ENCODE measurements at regions not wholly inside any gene's neighbourhood (a gene's known extent, or its start where the extent isn't known, plus 50 kb on each side); places are given as distances from the start of the nearest gene placed in this dataset.
A peak's percentile ranks its signal among the peaks of the same experiment; 100 is the strongest.
"Not testable (repeated sequence)": the region's sequence is repeated elsewhere in the genome, so short reads cannot be mapped to it uniquely, and the experiment has no call there.

DNA sequence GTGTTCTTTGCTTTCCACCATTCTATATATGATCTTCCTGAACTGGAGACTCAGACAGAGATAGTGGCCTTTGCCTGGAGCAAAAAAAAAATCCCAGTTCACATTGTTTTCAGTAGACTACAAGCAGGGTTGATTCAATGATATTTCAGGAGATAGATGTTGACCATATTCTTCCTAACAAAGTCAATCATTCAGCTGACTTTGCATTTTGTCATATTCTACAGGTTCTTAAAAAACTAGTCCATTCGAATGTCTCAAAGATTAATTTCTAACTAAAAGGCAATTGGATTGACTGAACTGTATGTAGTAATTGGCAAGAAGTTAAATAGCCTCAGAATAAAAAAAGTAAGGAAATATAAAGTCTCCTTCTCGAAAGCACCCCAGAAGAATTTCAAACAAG, 479.5 kb downstream of the NKX6-1 start:
- no peak for DNase-seq (ENCODE audit: low read depth)

- DNase-seq (ENCODE audit: low read depth), result no peak
Measured at GRCh38 chr4:84003046-84003445, 467.1 kb downstream of the GPAT3 start.

DNA sequence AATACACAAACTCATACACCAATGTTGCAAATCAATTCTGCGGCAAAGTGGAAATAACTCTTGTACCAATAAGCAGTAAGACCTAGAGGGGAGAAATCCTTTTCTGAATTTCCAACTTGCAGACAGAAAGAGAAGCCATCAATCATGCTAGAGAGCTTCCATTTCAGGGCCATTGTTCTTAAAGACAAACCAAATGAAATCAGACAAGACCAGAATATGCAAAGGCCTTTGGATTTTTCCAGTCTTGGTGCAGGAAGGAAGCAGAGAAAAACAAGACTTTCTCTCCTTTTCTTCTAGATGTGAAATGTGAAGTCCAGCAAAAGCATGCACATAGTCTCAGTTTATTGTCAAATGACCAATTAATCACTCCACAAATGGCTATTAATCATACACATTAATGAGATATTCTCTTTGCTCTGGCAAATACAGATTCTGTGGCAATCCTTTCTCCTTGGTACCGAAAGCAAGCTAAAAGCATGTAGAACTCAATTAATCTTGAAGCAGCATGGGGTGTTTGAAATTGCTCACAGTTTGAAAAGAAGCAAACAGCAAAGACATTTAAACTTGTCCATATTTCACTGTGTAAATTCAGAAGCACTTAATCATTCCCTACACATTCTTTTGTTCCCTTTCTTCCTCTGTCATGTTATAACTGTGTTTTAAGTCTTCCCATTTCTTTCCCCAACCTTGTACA, 466.1 kb downstream of the GPAT3 start:
- DNase-seq (ENCODE audit: low read depth), result no peak

DNA sequence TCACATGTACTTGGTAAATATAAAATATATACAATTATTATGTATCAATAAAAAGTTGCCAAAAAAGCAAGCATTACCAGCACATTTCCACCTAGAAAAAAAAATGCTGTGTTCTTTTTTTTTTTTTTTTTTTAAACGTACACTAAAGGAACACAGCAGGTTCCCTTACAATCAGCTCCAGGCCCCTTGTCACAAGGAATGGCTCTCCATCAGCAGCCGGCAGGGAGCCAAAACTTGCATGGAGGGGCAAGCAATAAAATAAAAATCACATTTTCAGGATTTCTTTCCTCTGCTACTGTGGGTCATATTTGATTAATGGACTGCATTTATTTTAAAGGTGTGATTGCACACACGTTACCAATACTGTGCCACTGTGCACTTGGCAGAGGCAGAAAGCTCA, 460.3 kb downstream of the GPAT3 start:
- no peak for DNase-seq (ENCODE audit: low read depth)

- DNase-seq (ENCODE audit: low read depth), result peak; percentile 1
Measured at GRCh38 chr4:83993774-83994173, 457.9 kb downstream of the GPAT3 start.

- DNase-seq (ENCODE audit: low read depth), result no peak
Measured at GRCh38 chr4:83989835-83990234, 453.9 kb downstream of the GPAT3 start.

- no peak for DNase-seq (ENCODE audit: low read depth)
Measured at GRCh38 chr4:83981156-83981555, 445.2 kb downstream of the GPAT3 start.

DNA sequence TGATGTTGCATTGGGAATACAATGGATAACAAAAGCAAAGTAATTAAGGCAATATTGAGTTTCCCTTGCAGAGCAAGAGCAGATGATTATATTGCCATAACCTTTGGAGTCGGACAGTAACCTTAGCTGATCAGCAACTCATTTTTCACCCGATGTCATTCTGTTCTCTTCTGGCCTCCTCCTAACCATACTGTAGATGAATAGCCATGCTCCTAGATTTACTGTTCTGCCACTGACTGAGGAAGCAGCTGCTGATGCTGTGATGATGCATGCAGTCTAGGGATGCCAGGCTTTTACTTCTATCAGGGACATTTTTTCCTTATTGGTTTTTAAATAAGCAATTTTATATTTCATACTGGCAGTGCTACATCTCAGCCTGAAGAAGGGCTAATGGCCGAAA, 443.9 kb downstream of the GPAT3 start:
- no peak for DNase-seq (ENCODE audit: low read depth)

GRCh38 chr4:83974111-83974780, 438.3 kb downstream of the GPAT3 start:
- peak; percentile 12 for DNase-seq (ENCODE audit: low read depth)

DNA sequence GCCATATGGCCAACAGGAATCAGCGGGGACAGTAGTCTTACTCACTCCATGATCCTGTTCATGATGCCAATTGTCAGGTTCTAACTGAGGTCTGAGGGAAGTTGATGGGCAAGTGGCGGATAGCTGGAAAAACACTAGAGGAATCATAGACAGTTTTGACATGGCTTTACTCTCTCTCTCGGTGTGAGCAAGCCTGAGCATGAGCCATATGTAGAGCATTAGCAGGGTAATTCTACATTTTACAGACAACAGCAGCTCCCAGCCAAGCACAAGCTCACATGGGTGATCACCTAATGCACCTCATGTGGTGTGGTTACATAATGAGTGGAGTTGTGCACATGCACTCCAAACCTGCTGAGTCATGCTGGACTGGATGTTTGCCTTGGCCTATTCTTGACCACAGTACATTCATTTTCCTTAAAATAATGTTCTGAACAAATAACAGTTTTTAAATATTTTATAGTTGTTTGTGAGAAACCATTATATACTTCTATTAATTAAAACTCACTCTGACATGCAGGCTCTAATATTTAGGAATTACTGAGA, 429.2 kb downstream of the GPAT3 start:
- DNase-seq (ENCODE audit: low read depth), result no peak

- DNase-seq (ENCODE audit: low read depth), result no peak
Measured at GRCh38 chr4:83962492-83962891, 426.6 kb downstream of the GPAT3 start.

DNA sequence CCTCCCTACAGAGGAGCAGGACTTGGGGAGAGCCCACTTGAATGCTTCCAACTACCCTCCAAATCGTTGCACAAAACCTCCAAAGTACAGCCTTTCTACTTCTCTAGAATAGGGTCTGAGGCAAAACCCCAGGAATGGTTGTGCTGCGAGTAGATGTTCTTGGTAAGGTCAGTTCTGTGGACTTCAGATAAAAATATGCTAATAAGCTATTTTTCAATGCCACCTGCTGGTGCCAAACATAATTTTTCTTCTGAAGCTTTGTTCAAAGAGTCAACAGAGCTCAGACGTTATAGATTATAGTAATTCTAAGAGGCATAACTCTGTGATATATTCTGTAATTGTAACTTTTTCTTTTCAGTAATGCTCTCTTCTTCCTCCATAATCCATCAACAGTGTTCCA, 425.7 kb downstream of the GPAT3 start:
- DNase-seq (ENCODE audit: low read depth), result no peak

DNA sequence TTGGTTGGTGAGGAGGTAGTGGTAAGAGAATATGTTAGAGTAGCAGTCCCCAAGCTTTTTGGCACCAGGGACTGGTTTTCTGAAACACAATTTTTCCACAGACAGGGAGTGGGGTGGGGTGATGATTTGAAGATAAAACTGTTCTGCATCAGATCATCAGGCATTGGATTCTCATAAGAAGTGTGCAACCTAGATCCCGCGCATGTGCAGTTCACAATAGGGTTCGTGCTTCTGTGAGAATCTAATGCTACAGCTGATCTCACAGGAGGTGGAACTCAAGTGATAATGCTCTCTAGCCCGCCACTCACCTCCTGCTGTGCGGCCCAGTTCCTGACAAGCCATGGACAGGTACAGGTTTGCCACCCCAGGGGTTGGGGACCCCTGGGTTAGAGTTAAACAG, 423.3 kb downstream of the GPAT3 start:
- no peak for DNase-seq (ENCODE audit: low read depth)

GRCh38 chr4:83947830-83948193, 411.9 kb downstream of the GPAT3 start:
- no peak for DNase-seq (ENCODE audit: low read depth)

GRCh38 chr4:83947125-83947829, 411.4 kb downstream of the GPAT3 start:
- no peak for DNase-seq (ENCODE audit: low read depth)

DNA sequence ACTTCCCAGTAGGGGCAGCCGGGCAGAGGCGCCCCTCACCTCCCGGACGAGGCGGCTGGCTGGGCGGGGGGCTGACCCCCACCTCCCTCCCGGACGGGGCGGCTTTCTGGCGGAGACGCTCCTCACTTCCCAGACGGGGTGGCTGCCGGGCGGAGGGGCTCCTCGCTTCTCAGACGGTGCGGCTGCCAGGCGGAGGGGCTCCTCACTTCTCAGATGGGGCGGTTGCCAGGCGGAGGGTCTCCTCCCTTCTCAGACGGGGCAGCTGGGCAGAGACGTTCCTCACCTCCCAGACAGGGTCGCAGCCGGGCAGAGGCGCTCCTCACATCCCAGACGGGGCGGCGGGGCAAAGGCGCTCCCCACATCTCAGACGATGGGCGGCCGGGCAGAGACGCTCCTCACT, 407.8 kb downstream of the GPAT3 start:
- not testable (repeated sequence) for DNase-seq (ENCODE audit: low read depth)

GRCh38 chr4:83932750-83933391, 397.0 kb downstream of the GPAT3 start:
- DNase-seq (ENCODE audit: low read depth), result no peak

- DNase-seq (ENCODE audit: low read depth), result no peak
Measured at GRCh38 chr4:83931659-83932438, 395.9 kb downstream of the GPAT3 start.

DNA sequence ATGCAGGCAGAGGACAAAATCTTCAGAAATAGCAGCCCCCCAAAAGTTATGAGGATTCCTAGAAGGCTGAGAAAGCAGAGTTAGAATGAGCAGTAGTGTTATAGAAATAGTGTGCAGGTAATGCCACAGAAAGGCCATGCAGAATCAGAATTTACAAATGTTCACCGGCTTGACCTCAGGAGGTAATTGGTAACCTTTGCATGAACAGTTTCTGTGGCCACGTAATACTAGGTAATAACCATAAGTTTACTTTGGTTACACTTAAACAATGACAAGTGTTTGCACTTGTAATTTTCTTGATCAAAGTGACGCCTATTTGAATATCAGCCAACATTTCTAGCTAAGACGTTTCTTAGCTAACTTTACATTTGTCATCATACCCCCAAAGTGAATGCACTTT, 393.6 kb downstream of the GPAT3 start:
- no peak for DNase-seq (ENCODE audit: low read depth)

DNA sequence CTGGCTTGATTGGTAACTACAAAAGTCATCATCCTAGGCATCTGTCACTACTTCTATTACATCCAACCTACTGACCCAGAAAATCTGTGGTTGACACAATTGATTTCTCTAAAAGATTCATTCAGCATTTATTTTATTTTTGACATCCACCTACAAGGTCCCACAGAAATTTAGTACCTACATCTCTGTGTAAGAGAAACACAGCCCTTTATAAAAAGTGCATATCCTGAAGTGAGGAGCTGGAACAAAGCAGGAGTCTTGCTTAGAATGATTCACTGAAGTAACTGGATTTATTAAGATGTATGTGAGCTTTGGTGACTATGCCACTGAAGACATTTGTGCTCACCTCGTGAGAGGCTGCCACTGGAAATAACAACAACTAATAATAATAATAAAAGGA, 391.0 kb downstream of the GPAT3 start:
- DNase-seq (ENCODE audit: low read depth), result no peak

- no peak for DNase-seq (ENCODE audit: low read depth)
Measured at GRCh38 chr4:83923341-83923740, 387.4 kb downstream of the GPAT3 start.

- no peak for DNase-seq (ENCODE audit: low read depth)
Measured at GRCh38 chr4:83922402-83922801, 386.5 kb downstream of the GPAT3 start.
